ENCODE measurements at regions not wholly inside any gene's neighbourhood (a gene's known extent, or its start where the extent isn't known, plus 50 kb on each side); places are given as distances from the start of the nearest gene placed in this dataset.

DNA sequence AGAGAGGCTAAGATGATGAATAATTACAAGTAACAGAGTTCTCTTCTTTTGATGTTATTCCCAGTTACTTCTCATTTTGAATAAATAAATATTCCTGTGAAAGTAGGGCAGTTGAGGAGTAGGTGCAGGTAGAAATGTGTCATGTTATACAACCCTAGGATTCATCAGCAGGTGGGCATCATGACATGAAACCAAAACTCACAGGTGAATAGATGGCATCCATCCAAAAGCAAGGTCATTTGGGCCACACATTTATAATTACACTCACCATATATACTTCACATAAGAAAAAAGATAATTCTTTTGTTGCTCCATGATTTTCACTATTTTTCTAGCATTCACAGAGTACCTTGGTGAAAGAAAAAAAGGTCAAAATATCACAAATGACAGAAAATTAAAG, 273.6 kb downstream of the ZBBX start:
- TF ChIP-seq ZFX (IDR thresholded peaks at IDR 0.05), result no peak
- TF ChIP-seq, protein P1, sequence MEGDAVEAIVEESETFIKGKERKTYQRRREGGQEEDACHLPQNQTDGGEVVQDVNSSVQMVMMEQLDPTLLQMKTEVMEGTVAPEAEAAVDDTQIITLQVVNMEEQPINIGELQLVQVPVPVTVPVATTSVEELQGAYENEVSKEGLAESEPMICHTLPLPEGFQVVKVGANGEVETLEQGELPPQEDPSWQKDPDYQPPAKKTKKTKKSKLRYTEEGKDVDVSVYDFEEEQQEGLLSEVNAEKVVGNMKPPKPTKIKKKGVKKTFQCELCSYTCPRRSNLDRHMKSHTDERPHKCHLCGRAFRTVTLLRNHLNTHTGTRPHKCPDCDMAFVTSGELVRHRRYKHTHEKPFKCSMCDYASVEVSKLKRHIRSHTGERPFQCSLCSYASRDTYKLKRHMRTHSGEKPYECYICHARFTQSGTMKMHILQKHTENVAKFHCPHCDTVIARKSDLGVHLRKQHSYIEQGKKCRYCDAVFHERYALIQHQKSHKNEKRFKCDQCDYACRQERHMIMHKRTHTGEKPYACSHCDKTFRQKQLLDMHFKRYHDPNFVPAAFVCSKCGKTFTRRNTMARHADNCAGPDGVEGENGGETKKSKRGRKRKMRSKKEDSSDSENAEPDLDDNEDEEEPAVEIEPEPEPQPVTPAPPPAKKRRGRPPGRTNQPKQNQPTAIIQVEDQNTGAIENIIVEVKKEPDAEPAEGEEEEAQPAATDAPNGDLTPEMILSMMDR (conservative IDR thresholded peaks at IDR 0.05), result no peak
- H3K27ac ChIP-seq, result no peak overlapping the region

DNA sequence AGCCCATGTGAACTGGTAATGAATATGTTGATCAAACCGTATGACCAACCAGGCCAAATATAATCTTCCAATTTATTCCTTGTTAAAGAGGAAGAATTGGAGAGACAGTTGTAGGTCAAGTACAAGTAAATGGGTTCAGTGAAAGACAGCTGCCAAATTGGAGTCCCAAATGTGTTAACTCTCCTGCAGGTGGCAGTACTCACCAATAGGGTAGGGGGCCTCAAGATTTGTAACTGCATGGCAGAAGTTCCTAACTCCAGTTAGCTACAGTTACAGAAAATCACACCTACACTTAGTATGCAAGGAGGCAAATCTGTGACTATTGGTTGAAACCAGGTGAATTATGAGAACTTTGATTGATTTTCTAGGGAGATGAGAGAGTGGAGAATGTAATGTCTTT, 278.0 kb downstream of the ZBBX start:
- TF ChIP-seq, protein P1 (conservative IDR thresholded peaks at IDR 0.05), result peak; percentile 66
- TF ChIP-seq ZFX (IDR thresholded peaks at IDR 0.05), result no peak

DNA sequence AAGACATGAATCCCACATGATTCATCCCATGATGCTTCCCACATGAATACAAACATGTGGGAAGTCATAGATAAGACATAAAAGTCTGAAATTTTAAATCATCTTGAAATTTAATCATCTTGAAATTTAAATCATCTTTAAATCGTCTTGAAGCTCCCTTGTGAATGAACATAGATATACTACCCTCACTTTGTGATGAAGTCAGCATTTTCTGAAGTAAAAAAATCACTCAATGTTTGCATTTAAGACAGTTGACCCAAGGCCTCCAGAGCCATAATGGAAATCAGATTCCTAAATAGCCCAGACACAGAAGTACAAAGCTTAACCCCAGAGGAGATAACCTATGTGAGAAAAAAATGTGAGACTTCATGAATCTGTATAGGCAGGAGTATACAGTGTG, 279.4 kb downstream of the ZBBX start:
- H3K27ac ChIP-seq, result no peak overlapping the region
- TF ChIP-seq ZFX (IDR thresholded peaks at IDR 0.05), result no peak
- TF ChIP-seq, protein P1 (conservative IDR thresholded peaks at IDR 0.05), result no peak

More for the DNA sequence above, 278.0 kb downstream of the ZBBX start:
- no peak overlapping the region for H3K27ac ChIP-seq

DNA sequence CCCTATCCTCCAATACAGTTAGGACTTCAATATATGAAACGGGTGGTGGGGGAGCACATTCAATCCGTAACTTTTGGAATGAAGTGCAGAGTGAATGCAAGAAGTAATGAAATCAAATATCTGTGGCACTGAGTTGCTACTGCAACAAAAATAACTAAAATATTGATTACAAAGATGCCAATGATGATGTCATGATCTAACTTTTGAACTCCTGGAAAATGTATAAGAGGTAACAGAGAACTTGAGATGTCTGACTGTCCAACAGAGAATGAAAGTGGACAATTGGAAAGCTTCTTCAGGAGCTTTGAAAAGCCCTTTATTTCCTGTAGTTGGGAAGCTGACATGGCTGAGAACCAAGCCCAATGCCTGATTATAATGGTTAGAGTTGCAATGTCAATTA, 279.9 kb downstream of the ZBBX start:
- TF ChIP-seq, protein P1 (conservative IDR thresholded peaks at IDR 0.05), result no peak
- no peak for TF ChIP-seq ZFX (IDR thresholded peaks at IDR 0.05)
- no peak overlapping the region for H3K27ac ChIP-seq

DNA sequence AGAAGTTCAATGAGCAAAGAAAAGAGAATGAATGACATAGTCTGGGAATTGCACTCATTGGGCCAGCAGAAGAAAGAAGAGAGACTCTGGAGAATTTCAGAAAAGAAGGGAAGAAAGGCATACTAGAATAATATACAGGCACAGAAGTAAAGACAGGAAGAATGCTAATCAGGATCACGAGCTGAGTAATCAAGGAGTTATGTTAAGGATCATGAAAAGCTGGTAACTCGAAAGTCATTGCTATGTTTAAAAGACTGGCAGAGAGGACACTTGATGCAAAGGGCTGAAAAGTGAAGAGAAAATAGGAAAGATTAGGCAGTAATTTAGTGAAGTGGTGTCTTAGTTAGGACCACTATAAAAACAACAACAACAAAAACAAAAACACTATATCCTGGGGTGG, 284.1 kb downstream of the ZBBX start:
- H3K27ac ChIP-seq, result no peak overlapping the region
- TF ChIP-seq ZFX (IDR thresholded peaks at IDR 0.05), result no peak
- TF ChIP-seq, protein P1 (conservative IDR thresholded peaks at IDR 0.05), result no peak

DNA sequence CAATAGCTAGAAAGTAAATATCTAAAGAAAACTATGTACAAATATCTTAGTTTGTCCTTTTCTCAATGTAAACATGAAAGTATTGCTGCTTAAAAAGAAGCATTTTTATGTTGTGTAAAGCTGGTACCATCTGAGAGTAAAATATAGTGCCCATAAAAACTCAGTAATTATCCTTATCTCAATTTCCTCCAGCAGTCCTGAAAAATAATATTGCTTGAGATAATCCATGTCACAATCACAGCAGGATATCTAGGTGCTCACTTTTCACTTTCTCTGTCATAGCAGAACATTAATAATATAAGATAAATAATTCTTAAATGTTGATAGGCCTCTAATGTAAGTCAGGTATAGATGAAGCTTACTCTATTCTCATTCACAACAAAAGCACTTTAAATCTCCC, 285.5 kb downstream of the ZBBX start:
- TF ChIP-seq ZFX (IDR thresholded peaks at IDR 0.05), result no peak
- TF ChIP-seq, protein P1 (conservative IDR thresholded peaks at IDR 0.05), result no peak
- no peak overlapping the region for H3K27ac ChIP-seq

DNA sequence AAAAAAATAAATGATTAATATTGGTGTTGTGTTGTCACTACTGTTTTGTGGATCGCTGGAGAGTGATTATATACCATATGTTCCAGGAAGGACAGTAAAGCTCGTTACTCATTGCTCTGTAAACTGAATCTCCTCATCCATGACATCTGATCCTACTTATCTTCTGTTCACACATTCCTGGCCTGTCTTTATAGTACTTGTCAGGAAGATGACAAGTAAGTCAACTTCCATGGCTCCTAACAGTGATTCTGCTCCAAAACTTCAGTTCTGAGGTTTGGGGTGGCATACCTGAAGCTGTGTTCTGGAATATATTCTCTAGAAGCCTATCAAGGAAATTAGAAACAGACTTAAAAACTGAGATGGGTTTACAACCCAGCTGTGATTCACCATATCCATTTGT, 288.9 kb downstream of the ZBBX start:
- TF ChIP-seq, protein P1 (conservative IDR thresholded peaks at IDR 0.05), result no peak
- TF ChIP-seq ZFX (IDR thresholded peaks at IDR 0.05), result no peak
- no peak overlapping the region for H3K27ac ChIP-seq

Data from C4-2B (cell line).